GM12864 (cell line): ENCODE measurements at regions not wholly inside any gene's neighbourhood (a gene's known extent, or its start where the extent isn't known, plus 50 kb on each side); places are given as distances from the start of the nearest gene placed in this dataset.
"Not testable (repeated sequence)": the region's sequence is repeated elsewhere in the genome, so short reads cannot be mapped to it uniquely, and the experiment has no call there.

Experiments
- DNase-seq: peaks from one replicate; pipeline ENCODE4 v3.0.0-alpha.2; 2011; ENCODE audit warnings: low read depth
- H3K4me3 ChIP-seq: 2 replicates; pipeline ENCODE4 v1.5.1; 2011; ENCODE audit warnings: mild to moderate bottlenecking, low read depth, low read length, control low read depth
- TF ChIP-seq, protein P1 (sequence below): IDR thresholded peaks from 2 replicates; pipeline ENCODE4 v1.5.1; 2011; ENCODE audit warnings: low read depth, mild to moderate bottlenecking, moderate library complexity, low read length, control low read depth, inconsistent platforms; ENCODE audit errors: missing control alignments

- DNase-seq, result no peak
- no peak overlapping the region for H3K4me3 ChIP-seq
- TF ChIP-seq, protein P1, sequence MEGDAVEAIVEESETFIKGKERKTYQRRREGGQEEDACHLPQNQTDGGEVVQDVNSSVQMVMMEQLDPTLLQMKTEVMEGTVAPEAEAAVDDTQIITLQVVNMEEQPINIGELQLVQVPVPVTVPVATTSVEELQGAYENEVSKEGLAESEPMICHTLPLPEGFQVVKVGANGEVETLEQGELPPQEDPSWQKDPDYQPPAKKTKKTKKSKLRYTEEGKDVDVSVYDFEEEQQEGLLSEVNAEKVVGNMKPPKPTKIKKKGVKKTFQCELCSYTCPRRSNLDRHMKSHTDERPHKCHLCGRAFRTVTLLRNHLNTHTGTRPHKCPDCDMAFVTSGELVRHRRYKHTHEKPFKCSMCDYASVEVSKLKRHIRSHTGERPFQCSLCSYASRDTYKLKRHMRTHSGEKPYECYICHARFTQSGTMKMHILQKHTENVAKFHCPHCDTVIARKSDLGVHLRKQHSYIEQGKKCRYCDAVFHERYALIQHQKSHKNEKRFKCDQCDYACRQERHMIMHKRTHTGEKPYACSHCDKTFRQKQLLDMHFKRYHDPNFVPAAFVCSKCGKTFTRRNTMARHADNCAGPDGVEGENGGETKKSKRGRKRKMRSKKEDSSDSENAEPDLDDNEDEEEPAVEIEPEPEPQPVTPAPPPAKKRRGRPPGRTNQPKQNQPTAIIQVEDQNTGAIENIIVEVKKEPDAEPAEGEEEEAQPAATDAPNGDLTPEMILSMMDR, result no peak
Measured at GRCh38 chrX:94908648-94909047, 1234.6 kb downstream of the FAM133A start.

- DNase-seq, result no peak
- H3K4me3 ChIP-seq, result no peak overlapping the region
- TF ChIP-seq, protein P1, result no peak
Measured at GRCh38 chrX:94914235-94914634, 1240.2 kb downstream of the FAM133A start.

DNA sequence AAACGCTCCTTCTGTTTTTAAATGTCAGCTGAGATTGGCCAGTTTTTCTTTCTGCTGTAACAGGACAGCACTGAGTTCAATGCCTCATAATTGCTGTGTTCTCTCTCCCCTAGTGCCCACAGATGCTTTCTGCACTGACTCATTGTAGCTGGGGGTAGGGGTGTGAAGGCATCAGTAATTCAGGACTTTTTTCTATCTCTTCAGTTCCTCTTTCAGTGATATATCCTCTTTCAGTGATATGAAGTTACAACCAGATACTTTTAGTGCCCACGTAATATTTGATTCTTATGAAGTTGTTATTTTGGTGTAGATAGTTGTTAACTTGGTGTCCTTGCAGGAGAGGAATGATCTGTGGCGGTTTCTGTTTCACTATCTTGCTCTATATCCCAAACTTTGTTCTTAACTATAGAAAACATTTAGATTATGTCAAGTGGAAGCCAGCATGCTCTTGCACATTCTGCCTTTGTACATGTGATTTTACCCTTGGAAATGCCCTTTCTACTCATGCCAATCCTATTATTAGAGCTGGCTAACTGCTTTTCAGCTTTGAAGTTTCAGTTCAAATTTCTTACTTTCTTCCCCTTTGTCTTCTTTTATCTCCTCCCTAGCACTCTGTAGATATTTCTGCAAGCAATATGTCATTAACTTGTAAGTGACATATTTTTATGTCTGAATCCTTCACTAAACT, 1258.4 kb downstream of the FAM133A start:
- DNase-seq, result peak; percentile 0
- TF ChIP-seq, protein P1, result no peak
- H3K4me3 ChIP-seq, result no peak overlapping the region

DNA sequence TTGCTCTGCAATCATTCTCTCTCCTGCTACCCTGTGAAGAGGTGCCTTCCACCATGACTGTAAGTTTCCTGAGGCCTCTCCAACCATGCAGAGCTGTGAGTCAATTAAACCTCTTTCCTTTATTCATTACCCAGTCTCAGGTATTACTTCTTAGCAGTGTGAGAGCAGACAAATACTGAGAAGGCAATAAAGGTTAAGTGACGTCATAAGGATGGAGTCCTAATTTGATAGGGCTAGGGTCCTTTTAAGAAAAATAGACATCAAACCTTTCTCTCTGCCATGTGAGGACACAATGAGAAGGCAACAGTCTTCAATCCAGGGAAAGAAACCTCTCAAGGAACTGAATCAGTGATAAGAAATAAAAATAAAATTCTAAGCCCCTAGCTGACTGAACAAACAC, 1262.7 kb downstream of the FAM133A start:
- TF ChIP-seq, protein P1, result no peak
- no peak overlapping the region for H3K4me3 ChIP-seq
- no peak for DNase-seq

GRCh38 chrX:94937491-94937890, 1263.5 kb downstream of the FAM133A start:
- DNase-seq, result no peak
- H3K4me3 ChIP-seq, result no peak overlapping the region
- TF ChIP-seq, protein P1, result no peak

GRCh38 chrX:94942603-94943002, 1268.6 kb downstream of the FAM133A start:
- no peak overlapping the region for H3K4me3 ChIP-seq
- no peak for DNase-seq
- TF ChIP-seq, protein P1, result no peak

- not testable (repeated sequence) for DNase-seq, H3K4me3 ChIP-seq
Measured at GRCh38 chrX:94946137-94946536, 1272.1 kb downstream of the FAM133A start.
